ENCODE measurements at regions not wholly inside any gene's neighbourhood (a gene's known extent, or its start where the extent isn't known, plus 50 kb on each side); places are given as distances from the start of the nearest gene placed in this dataset.

DNA sequence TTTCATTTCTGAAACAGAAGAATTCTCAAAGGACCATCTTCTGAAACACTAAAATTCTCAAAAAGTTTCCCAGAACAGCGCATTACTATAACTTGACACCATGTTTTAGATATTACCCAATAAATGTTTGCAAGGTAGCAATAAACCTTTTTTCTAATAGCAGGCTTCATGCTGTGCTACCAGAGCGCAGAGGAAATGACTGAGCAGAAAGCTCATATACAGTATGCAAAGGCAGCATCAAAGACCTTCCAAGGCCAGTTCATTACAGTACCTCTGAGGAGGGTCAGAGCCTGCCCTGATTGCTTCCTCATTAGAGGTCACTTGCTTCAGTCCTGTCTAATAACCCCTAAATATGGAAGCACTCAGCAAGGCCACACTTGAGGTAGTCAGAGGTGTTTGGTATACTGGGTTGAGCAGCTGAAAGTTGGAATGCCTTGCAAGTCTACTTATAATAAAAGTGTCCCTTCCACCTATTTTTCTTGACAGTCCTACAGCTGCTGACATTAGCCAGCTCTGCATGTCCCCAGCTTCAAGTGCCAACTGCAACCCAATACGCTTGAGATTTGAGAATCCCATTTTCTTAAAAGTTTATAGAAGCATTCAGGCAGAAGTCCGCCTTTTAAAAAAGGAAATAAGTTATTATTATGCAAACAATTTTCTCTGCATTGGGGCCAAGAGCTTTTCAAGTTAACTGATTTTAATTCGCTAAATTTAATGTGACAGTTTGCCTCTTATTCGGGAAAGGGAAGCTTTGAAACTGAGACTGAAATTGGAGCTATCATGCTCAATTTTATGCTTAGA, 207.2 kb downstream of the ZC3H11B start:
- DNase-seq (ENCODE audit: low read depth in 2 of 3, low spot score in 2 of 3) = no peak

- DNase-seq (ENCODE audit: low read depth in 2 of 3, low spot score in 2 of 3) = no peak
Observed at GRCh38 chr1:219404629-219405028, 208.3 kb downstream of the ZC3H11B start.

GRCh38 chr1:219402925-219403324, 210.0 kb downstream of the ZC3H11B start:
- DNase-seq (ENCODE audit: low read depth in 2 of 3, low spot score in 2 of 3) = no peak

DNA sequence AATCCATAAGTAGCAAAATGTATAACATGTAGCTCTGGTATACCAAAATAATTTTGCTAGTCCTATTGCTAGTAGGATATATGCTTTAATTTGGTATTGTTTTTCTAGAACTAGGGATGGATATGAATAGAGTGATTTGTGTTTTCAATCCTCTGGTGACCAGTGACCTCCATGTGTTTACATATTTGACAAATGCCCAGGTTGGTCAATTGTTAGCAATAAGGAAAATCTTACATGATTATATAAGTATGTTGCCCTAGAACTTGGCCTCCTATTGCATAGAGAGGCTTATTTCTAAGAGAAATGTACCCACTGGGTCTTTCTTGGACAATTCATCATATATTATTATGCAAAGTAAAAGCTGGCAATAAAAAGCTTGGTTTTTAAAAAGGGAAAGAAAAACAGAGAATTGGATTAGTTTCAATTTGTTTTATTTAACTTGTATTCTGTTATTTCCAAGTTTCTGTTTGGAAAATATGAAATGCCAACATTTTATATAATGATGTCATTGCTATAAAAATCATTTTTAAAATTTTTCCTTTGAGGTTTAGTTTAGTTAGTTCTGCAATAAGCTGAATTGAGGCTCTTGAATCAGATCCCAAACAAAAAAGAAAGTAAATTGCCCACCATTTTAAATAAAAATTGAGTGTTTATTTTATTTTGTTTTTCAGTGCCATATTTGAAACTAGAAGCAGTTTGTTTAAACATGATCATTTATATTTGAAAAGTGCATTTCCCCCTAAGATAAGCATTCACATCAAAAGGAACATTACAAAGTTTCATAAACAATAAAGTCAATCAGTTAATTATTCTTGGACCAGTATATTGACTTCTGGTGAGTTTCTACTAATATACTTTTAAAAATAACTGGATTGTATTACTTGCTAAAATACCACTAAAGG, 210.9 kb downstream of the ZC3H11B start:
- DNase-seq (ENCODE audit: low read depth in 2 of 3, low spot score in 2 of 3) = no peak

- DNase-seq (ENCODE audit: low read depth in 2 of 3, low spot score in 2 of 3) = no peak
Observed at GRCh38 chr1:219399446-219399845, 213.5 kb downstream of the ZC3H11B start.

- DNase-seq (ENCODE audit: low read depth in 2 of 3, low spot score in 2 of 3) = no peak
Observed at GRCh38 chr1:219398815-219399396, 214.0 kb downstream of the ZC3H11B start.

DNA sequence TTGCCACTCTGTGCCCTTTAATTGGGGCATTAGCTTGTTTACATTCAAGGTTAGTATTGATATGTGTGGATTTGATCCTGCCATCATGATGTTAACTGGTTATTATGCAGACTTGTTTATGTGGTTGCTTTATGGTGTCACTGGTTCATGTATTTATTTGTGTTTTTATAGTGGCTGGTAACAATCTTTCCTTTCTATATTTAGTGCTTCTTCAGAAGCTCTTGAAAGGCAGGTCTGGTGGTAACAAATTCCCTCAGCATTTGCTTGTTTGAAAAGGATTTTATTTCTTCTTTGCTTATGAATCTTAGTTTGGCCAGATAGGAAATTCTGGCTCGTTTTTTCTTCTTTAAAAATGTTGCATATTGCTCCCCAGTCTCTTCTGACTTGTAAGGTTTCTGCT, 215.4 kb downstream of the ZC3H11B start:
- DNase-seq (ENCODE audit: low read depth in 2 of 3, low spot score in 2 of 3) = no peak

DNA sequence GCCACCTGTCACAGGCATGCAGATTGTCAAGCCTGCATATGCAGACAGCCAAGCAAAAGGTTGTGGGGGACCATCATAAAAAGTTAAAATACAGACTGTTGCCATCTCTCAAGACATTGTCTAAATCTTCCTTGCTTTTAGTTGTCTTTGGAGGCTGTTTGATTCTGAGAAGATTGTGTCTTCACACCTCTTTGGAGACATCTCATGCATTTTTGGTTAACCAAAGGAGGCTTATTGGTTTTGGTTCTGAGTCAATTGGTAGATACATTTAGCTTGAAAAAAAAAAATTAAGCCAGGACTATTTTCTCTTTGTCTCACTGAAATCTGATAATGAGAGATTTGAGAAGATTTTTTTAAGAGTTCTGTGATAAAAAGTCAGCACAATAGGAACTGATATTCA, 217.6 kb downstream of the LYPLAL1 start:
- DNase-seq (ENCODE audit: low read depth in 2 of 3, low spot score in 2 of 3) = no peak

DNA sequence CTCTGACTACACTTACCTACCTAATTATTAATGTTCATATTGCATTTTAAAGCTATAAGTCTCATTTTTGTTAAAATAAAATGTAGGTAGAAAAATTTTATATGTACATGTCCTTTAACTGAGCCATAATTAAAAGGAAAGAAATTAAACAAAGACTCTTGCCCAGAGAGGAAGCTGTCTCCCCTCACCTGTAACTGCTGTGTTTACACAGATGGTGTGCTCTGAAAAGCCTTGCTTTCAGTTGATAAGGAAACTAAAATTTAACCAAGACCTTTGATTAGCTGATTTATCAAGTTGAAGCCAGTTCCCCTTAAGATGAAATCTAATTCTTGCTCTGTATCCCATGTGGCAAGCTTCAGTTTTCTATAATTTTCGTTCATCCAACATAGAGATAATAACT, 213.5 kb downstream of the LYPLAL1 start:
- DNase-seq (ENCODE audit: low read depth in 2 of 3, low spot score in 2 of 3) = no peak

GRCh38 chr1:219385787-219386427, 212.2 kb downstream of the LYPLAL1 start:
- DNase-seq (ENCODE audit: low read depth in 2 of 3, low spot score in 2 of 3) = no peak

DNA sequence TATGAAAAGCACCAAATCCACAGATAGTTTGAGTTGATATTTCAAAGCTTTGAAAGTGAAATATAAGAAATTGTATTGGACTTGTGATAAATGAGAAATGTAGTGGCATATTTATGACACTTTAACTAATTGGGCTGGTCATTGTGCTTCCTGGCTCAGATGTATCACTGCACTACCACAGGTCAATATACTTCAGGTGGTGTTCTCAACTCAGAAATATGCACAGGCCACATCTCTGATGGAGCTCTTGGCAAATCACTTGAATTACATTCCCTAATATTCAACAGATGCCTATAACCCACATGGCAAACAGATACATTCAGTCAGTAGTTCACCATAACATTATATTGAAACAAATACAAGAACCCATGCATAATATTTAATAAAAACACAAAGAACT, 209.6 kb downstream of the LYPLAL1 start:
- no peak for DNase-seq (ENCODE audit: low read depth in 2 of 3, low spot score in 2 of 3)

DNA sequence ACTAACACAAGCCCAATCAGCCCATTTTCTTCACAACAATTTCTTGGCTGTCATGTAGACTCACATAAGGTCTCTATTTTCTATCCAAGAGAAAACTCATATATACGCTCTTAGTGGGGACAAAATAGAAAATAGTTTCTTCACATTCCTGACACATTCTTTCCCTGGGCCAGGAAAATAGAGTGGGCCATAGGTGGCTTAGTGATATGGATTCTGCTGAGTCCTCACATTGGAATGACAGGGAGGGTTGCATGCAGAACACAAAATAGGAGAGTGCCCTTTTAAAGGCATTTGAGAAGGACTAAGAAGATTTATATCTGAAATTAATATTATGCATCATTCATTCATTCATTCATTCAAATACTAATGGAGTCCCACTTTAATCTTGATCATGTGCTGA, 207.7 kb downstream of the LYPLAL1 start:
- no peak for DNase-seq (ENCODE audit: low read depth in 2 of 3, low spot score in 2 of 3)

DNA sequence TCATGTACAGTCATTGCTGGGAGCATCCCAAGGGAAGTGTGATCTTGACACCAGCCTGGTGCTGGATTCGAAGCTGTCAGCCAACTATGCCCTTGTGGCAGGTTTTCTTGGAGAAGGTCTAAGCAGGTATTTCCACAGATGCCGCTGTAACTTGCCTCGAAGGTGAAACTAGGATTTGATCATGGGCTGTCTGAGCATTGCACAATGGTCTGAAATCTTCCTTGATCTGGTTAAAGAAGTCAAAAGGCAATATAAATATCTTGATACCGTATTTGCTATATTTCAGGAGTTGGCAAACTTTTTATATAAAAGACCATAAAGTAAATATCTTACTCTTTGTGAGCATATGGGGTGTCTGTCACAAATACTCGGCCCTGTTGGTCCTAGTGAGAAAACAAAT, 206.8 kb downstream of the LYPLAL1 start:
- DNase-seq (ENCODE audit: low read depth in 2 of 3, low spot score in 2 of 3) = no peak

GRCh38 chr1:219379691-219380090, 206.0 kb downstream of the LYPLAL1 start:
- no peak for DNase-seq (ENCODE audit: low read depth in 2 of 3, low spot score in 2 of 3)

- no peak for DNase-seq (ENCODE audit: low read depth in 2 of 3, low spot score in 2 of 3)
Observed at GRCh38 chr1:219374636-219375035, 201.0 kb downstream of the LYPLAL1 start.

- DNase-seq (ENCODE audit: low read depth in 2 of 3, low spot score in 2 of 3) = no peak
Observed at GRCh38 chr1:219374046-219374566, 200.4 kb downstream of the LYPLAL1 start.

DNA sequence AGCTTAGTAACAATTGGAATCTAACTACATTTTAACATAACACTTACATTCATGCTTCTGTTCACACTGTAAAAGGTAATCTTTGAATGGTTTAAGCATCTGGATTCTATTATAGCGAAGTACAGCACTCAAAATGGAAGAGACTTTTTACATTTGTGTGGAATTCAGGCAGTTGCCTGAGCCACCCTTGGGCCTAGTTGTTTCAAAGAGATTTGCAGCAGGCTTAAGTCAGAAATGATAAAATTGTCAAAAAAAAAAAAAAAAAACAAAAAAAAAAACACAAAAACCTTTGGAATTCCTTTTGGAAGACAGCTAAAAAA, 199.9 kb downstream of the LYPLAL1 start:
- no peak for DNase-seq (ENCODE audit: low read depth in 2 of 3, low spot score in 2 of 3)

DNA sequence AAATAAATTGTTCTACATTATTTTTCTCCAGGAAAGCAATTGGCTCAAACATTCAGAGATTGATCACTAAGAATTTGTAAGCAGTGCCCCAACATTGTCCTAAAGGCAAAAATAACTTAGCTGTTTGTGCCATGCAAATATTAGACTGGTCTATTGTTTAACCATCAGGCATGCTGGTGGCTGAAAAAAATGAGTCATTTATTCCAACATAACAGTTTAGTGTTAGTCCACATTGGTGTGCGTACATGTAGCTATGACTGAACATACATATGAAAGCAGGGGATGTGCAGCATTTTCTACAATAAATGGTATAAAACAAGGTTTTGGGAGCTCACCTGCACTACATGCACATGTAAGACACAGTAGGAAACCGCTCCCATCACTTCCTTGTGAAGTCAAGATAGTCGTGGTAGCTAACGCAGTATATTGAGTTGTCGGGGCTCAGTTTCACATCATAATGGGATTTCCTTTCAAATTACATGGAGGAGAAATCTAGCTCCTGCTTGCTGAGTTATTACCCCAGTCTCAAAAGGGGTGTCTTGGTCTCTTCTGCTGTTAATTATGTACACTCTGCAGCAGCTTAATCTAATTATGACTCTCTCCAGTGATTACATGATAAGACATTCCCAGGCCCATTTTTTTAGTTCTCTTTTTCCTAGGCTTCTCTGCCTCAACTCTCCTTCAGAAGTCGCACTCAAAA, 199.4 kb downstream of the LYPLAL1 start:
- no peak for DNase-seq (ENCODE audit: low read depth in 2 of 3, low spot score in 2 of 3)

DNA sequence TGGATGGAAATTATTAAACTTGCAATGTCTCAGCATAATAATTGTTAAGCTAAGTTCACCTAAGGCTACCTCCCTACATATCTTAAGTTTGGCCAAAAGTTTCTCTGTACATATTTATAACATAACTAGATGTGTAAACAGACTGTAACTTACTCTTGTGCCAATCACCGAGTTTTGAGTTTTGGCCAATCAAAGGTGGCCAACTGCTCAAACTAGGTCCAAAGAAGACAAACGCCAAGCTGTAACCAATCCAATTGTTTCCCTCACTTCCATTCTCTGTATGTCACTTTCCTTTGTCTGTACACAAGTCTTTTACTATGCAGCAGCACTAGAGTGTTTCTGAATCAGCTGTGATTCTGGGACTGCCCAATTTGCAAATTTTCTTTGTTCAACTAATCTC, 197.8 kb downstream of the LYPLAL1 start:
- no peak for DNase-seq (ENCODE audit: low read depth in 2 of 3, low spot score in 2 of 3)

DNA sequence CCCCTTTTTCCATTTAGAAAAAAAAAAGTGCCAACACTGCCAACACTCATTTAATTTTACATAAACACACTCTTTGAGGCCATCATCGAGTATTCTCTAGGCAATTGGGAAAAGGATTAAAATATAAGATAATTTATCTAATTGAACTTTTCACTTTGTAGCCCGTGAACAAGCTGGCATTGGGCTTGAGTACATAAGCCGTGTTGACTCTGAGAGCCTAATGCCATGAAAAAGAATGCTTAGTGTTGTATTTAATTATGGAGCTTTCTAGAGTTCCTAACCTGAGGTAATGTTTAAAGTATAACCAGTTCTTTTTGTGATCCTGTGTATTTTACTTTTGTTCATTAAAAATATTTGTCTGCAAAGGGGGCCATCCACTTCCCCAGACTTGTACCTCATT, 193.8 kb downstream of the LYPLAL1 start:
- no peak for DNase-seq (ENCODE audit: low read depth in 2 of 3, low spot score in 2 of 3)

- no peak for DNase-seq (ENCODE audit: low read depth in 2 of 3, low spot score in 2 of 3)
Observed at GRCh38 chr1:219365451-219365850, 191.8 kb downstream of the LYPLAL1 start.
